Endodermal cell (in vitro differentiated cells): ENCODE measurements at regions not wholly inside any gene's neighbourhood (a gene's known extent, or its start where the extent isn't known, plus 50 kb on each side); places are given as distances from the start of the nearest gene placed in this dataset.

Experiments
- DNase-seq: peaks from one replicate; pipeline ENCODE4 v3.0.0-alpha.2; 2017
- H3K27ac ChIP-seq: 2 replicates; pipeline ENCODE4 v1.5.1; 2013; ENCODE audit warnings: mild to moderate bottlenecking, low read depth, low read length, moderate library complexity
- H3K27me3 ChIP-seq: 2 replicates; pipeline ENCODE4 v1.6.1; 2013; ENCODE audit warnings: mild to moderate bottlenecking, low read length, moderate library complexity; ENCODE audit not compliant: insufficient read depth, control insufficient read depth, poor library complexity, severe bottlenecking
- H3K36me3 ChIP-seq: 2 replicates; pipeline ENCODE4 v1.7.0; 2013; ENCODE audit warnings: mild to moderate bottlenecking, low read length, moderate library complexity; ENCODE audit not compliant: control insufficient read depth, insufficient read depth
- H3K4me1 ChIP-seq: one replicate; pipeline ENCODE4 v1.7.0; 2013; ENCODE audit warnings: low read length; ENCODE audit not compliant: control insufficient read depth, insufficient read depth
- H3K4me3 ChIP-seq: 2 replicates; pipeline ENCODE4 v1.5.1; 2013; ENCODE audit warnings: mild to moderate bottlenecking, low read length, moderate library complexity
- H3K9ac ChIP-seq: 2 replicates; pipeline ENCODE4 v1.6.1; 2013; ENCODE audit warnings: mild to moderate bottlenecking, low read length, moderate library complexity; ENCODE audit not compliant: poor library complexity, severe bottlenecking; ENCODE audit errors: extremely low read depth
- H3K9me3 ChIP-seq: 2 replicates; pipeline ENCODE4 v1.6.1; 2013; ENCODE audit warnings: mild to moderate bottlenecking, low read length, moderate library complexity; ENCODE audit not compliant: control insufficient read depth
- H3K27ac Mint-ChIP-seq: 2 replicates; pipeline ENCODE4 v1.8.0; 2020; ENCODE audit warnings: mixed read lengths
- H3K27me3 Mint-ChIP-seq: 2 replicates; pipeline ENCODE4 v1.8.0; 2021; ENCODE audit warnings: mild to moderate bottlenecking, mixed read lengths; ENCODE audit not compliant: insufficient read depth
- H3K36me3 Mint-ChIP-seq: 2 replicates; pipeline ENCODE4 v1.8.0; 2020; ENCODE audit warnings: low read depth, mixed read lengths
- H3K4me1 Mint-ChIP-seq: 2 replicates; pipeline ENCODE4 v1.8.0; 2020; ENCODE audit warnings: mixed read lengths
- H3K4me3 Mint-ChIP-seq: 2 replicates; pipeline ENCODE4 v1.8.0; 2020; ENCODE audit warnings: mild to moderate bottlenecking, moderate library complexity, mixed read lengths
- H3K9me3 Mint-ChIP-seq: 2 replicates; pipeline ENCODE4 v1.8.0; 2020; ENCODE audit warnings: mild to moderate bottlenecking, mixed read lengths
- CTCF ChIP-seq: fragments of 200-600 bp; sonication (generic); conservative IDR thresholded peaks from 2 replicates; pipeline ENCODE4 v1.5.0; 2021; ENCODE audit warnings: antibody characterized with exemption, mild to moderate bottlenecking
- WGBS, 2 experiments: methylation state at CpG; one replicate each; pipeline versions ENCODE4 v1.1.5 to v1.1.7; 2013; ENCODE audit warnings: missing lambda C conversion rate in 2 of 2, mixed read lengths in 1 of 2; ENCODE audit not compliant: insufficient coverage in 1 of 2, insufficient read length in 1 of 2; 5-methylcytosine and 5-hydroxymethylcytosine counted together

DNA sequence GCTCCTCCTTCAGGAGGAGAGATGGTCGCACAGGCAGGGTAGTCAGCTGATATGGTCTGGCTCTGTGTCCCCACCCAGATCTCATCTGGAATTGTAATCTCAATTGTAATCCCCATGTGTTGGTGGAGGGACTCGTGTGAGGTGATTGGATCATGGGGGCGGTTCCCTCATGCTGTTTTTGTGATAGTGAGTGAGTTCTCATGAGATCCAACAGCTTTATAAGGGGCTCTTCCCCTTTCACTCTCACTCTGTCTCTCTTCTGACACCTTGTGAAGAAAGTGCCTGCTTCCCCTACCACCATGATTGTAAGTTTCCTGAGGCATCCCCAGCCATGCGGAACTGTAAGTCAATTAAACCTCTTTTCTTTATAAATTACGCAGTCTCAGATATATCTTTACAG, 218.9 kb upstream of the TMTC1 start:
- Mint-ChIP-seq H3K4me3 (no peak overlapping the region), H3K9me3 (peaks cover 9% of the 10 kb centered on the region), H3K27me3 (peaks cover 33% of the 10 kb centered on the region), H3K36me3 (no peaks in the 10 kb centered on the region), H3K4me1 (peaks cover 10% of the 10 kb centered on the region), H3K27ac (no peak overlapping the region)
- Histone ChIP-seq H3K27ac (no peak overlapping the region), H3K4me3 (peak overlapping the region; percentile 15), H3K36me3 (no peaks in the 10 kb centered on the region), H3K9me3 (peaks cover 12% of the 10 kb centered on the region), H3K27me3 (peaks cover 27% of the 10 kb centered on the region), H3K4me1 (no peaks in the 10 kb centered on the region), H3K9ac (no peak overlapping the region)
- 93 to 100% methylated on average over 2 to 3 of the region's 5 CpGs for WGBS, 2 experiments
- peak; percentile 46 for TF ChIP-seq CTCF
- no peak for DNase-seq

GRCh38 chr12:30000401-30000800, 216.7 kb upstream of the TMTC1 start:
- 83 to 100% methylated on average over 1 of the region's 1 CpG for WGBS, 2 experiments

DNA sequence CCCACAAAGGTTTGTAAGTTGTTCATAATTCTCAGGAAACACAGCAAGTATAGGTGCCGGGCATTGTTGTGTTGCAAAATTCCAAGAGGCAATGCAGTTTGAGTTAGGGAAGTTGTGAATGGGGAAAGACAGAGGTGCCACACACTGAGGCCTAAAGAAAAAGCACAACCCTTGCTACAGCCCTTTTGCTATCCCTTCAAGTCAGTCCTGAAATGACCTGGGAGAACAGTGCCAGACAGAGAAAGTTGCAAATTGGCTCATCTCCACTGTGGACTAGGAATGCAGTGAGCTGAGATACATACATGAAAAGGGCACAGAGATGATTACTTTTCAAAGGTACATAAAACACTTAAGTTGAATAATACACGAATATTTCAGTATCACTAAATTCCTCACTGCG, 213.3 kb upstream of the TMTC1 start:
- no peak overlapping the region for H3K4me3 Mint-ChIP-seq
- WGBS, 2 experiments, result 91 to 97% methylated on average over 1 to 3 of the region's 3 CpGs
- H3K9me3 Mint-ChIP-seq, result peaks cover 5% of the 10 kb centered on the region
- Histone ChIP-seq H3K9ac (no peak overlapping the region), H3K27ac (no peak overlapping the region), H3K4me1 (no peaks in the 10 kb centered on the region), H3K9me3 (peaks cover 16% of the 10 kb centered on the region), H3K27me3 (peaks cover 64% of the 10 kb centered on the region), H3K4me3 (no peak overlapping the region), H3K36me3 (no peaks in the 10 kb centered on the region)
- no peaks in the 10 kb centered on the region for H3K36me3 Mint-ChIP-seq
- peaks cover 12% of the 10 kb centered on the region for H3K4me1 Mint-ChIP-seq
- no peak for DNase-seq
- no peak overlapping the region for H3K27ac Mint-ChIP-seq
- no peak for TF ChIP-seq CTCF
- H3K27me3 Mint-ChIP-seq, result peaks cover 72% of the 10 kb centered on the region

More at GRCh38 chr12:30000401-30000800, 216.7 kb upstream of the TMTC1 start:
- no peak for DNase-seq
- peaks cover 9% of the 10 kb centered on the region for H3K9me3 Mint-ChIP-seq
- Histone ChIP-seq H3K27ac (no peak overlapping the region), H3K36me3 (no peaks in the 10 kb centered on the region), H3K4me3 (no peak overlapping the region), H3K9ac (no peak overlapping the region), H3K4me1 (no peaks in the 10 kb centered on the region), H3K9me3 (peaks cover 12% of the 10 kb centered on the region), H3K27me3 (peaks cover 44% of the 10 kb centered on the region)
- no peak overlapping the region for H3K27ac Mint-ChIP-seq
- peaks cover 52% of the 10 kb centered on the region for H3K27me3 Mint-ChIP-seq
- H3K4me1 Mint-ChIP-seq, result peaks cover under 1% of the 10 kb centered on the region
- H3K4me3 Mint-ChIP-seq, result no peak overlapping the region
- no peak for TF ChIP-seq CTCF
- no peaks in the 10 kb centered on the region for H3K36me3 Mint-ChIP-seq
